HUES6 (cell line): ENCODE measurements at regions not wholly inside any gene's neighbourhood (a gene's known extent, or its start where the extent isn't known, plus 50 kb on each side); places are given as distances from the start of the nearest gene placed in this dataset.

Source experiments
- H3K27ac ChIP-seq: 2 replicates; pipeline ENCODE4 v1.7.0; 2013; ENCODE audit warnings: low read depth, mild to moderate bottlenecking, low read length, inconsistent platforms
- H3K27me3 ChIP-seq: 2 replicates; pipeline ENCODE4 v1.6.1; 2013; ENCODE audit warnings: low read length; ENCODE audit not compliant: control insufficient read depth, insufficient read depth
- H3K36me3 ChIP-seq: 2 replicates; pipeline ENCODE4 v1.6.1; 2013; ENCODE audit warnings: low read length; ENCODE audit not compliant: control insufficient read depth, insufficient read depth
- H3K4me1 ChIP-seq: 2 replicates; pipeline ENCODE4 v1.6.1; 2013; ENCODE audit warnings: low read length; ENCODE audit not compliant: control insufficient read depth, insufficient read depth
- H3K4me3 ChIP-seq: 2 replicates; pipeline ENCODE4 v1.5.1; 2013; ENCODE audit warnings: low read depth, low read length
- H3K9ac ChIP-seq: one replicate; pipeline ENCODE4 v1.6.1; 2013; ENCODE audit warnings: mild to moderate bottlenecking, low read length
- H3K9me3 ChIP-seq: 2 replicates; pipeline ENCODE4 v1.6.1; 2013; ENCODE audit warnings: low read depth, low read length; ENCODE audit not compliant: control insufficient read depth, insufficient read depth

DNA sequence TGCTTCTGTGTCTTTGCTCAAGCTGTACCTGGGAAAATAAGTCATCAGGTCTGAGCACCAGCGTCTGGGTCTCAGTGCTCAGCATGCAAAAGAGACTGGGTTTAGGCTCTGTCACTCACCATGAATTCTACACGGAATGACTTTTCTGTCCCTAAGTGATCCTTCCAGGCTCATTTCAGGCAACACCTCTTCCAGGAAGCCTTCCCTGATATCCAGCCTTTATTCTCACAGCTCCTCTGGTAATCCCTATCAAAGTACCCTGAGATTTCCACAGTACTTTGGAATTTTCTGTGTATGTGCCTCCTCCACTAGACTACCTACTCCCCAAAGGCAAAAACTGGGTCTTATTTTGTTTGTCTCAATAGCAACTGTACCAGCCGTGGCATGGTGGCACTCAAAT lies 92.7 kb upstream of the BOD1 start:
- no peak overlapping the region for H3K27ac ChIP-seq

DNA sequence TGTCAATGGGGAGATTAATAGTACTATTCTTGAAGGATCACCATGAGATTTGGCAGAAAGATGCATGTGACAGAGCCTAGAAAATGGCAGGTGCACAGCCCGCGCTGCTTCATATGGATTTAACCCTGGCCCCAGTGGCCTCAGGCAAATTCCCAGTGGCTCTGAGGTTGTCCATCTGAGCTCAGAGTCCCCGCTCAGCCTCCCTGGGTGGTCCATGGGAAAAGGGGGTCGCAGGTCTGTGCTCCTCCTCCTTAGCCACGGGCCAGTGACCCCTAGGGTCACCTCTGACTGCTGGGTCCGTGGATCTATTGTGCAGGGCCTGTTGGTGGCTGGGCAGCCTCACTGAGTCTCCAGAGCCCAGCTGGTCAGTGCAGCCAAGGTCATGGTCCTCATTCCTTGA lies 93.3 kb upstream of the BOD1 start:
- Histone ChIP-seq H3K9me3 (no peaks in the 10 kb centered on the region), H3K9ac (no peak overlapping the region), H3K27me3 (no peaks in the 10 kb centered on the region), H3K27ac (no peak overlapping the region), H3K4me3 (no peak overlapping the region), H3K36me3 (no peaks in the 10 kb centered on the region), H3K4me1 (peaks cover 6% of the 10 kb centered on the region; the same call in 1 of the 2 replicates)

More for the DNA sequence above, 92.7 kb upstream of the BOD1 start:
- Histone ChIP-seq H3K36me3 (no peaks in the 10 kb centered on the region), H3K9me3 (no peaks in the 10 kb centered on the region), H3K4me1 (peaks cover 6% of the 10 kb centered on the region; the same call in 1 of the 2 replicates), H3K9ac (no peak overlapping the region), H3K4me3 (no peak overlapping the region), H3K27me3 (no peaks in the 10 kb centered on the region)

DNA sequence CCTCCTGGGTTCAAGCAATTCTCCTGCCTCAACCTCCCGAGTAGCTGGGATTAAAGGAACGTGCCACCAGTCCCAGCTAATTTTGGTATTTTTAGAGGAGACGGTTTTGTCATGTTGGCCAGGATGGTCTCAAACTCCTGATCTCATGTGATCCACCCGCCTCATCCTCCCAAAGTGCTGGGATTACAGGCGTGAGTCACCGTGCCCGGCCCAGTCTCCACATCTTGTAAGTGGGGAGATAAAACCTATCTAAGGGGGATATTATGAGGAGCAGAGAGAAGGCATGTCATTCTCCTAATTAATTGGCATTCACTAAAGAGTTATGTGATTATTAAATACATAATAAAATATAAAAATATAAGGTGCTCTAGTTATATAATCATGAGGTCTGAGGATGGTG lies 94.1 kb upstream of the BOD1 start:
- Histone ChIP-seq H3K27me3 (no peaks in the 10 kb centered on the region), H3K4me3 (no peak overlapping the region), H3K4me1 (peaks cover 6% of the 10 kb centered on the region; the same call in 1 of the 2 replicates), H3K9me3 (no peaks in the 10 kb centered on the region), H3K9ac (no peak overlapping the region), H3K27ac (no peak overlapping the region), H3K36me3 (no peaks in the 10 kb centered on the region)

- H3K4me3 ChIP-seq: no peak overlapping the region
- no peaks in the 10 kb centered on the region for H3K27me3 ChIP-seq
- no peaks in the 10 kb centered on the region for H3K9me3 ChIP-seq
- H3K27ac ChIP-seq: no peak overlapping the region
- no peaks in the 10 kb centered on the region for H3K36me3 ChIP-seq
- no peak overlapping the region for H3K9ac ChIP-seq
- peaks cover 6% of the 10 kb centered on the region; the same call in 1 of the 2 replicates for H3K4me1 ChIP-seq
Measured at GRCh38 chr5:173711466-173711865, 95.0 kb upstream of the BOD1 start.

DNA sequence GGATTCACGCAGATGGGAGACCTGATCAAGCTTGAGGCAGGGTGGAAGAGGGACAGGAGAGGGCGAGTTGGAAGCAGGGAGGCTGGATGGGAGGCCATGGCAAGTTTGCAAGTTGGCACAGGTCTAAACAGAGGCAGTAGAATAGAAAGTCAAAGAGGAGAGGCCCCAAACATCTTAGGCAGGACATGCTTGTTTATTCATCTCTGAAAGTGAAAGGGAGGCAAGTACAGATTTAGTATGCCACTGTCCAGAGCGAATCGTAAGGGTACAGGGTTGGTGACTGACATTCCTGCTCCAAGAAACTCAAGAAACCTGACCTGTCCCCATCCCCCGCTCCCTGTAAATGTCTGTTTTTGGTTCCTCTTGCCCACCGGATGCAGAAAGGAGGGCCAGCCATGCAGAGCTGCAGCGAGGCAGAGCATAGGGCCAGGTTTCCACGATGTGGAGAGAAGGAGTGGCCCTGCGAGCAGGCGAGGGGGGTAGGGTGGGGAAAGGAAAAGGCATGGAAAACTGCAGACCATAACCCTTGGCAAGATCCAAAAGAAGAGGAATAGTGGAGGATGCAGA lies 96.2 kb upstream of the BOD1 start:
- no peak overlapping the region for H3K4me3 ChIP-seq
- no peaks in the 10 kb centered on the region for H3K9me3 ChIP-seq
- H3K27ac ChIP-seq: no peak overlapping the region
- H3K4me1 ChIP-seq: peaks cover 6% of the 10 kb centered on the region; the same call in 1 of the 2 replicates
- H3K9ac ChIP-seq: no peak overlapping the region
- no peaks in the 10 kb centered on the region for H3K27me3 ChIP-seq
- H3K36me3 ChIP-seq: no peaks in the 10 kb centered on the region

DNA sequence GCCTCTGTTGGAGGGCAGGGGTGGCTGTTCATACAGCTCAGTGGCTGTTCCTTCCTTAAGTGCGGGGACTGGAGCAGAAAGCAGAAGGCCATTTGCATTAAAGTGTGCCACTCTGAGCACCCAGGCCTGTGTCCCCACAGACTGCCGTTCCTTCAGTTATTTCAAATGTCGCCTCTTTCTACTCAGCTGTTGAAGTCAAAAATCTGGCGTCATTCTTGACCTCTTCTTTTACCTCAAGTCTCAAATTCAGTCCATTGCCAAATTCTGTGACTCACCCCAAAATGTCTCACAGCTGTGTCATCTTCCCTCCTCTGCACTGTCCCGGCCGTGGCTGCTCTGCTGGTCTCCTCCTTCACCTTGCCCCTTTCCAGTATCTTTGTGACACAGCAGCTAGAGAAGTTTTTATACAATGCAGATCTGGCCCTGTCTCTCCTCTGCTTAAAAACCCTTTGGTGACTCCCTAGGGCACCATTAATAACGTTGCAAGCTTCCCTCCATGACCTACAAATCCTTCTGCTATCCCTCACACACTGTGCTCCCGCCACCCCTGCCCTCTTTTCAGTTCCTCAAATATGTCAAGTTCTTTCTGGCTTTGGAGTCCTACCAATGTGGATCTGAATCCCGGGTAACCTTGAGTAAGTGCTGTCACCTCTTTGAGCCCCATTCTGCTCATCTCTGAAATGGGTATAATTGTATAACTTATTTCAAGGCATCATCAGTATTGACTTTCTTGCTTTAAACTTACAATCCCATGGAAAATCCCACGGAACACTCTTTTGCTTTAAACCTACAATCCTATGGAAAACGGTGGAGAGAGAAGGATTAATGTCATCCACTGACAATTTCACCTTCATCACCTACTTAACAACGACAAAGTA lies 98.3 kb upstream of the BOD1 start:
- Histone ChIP-seq H3K9me3 (no peaks in the 10 kb centered on the region), H3K27me3 (no peaks in the 10 kb centered on the region), H3K27ac (no peak overlapping the region), H3K36me3 (no peaks in the 10 kb centered on the region), H3K9ac (no peak overlapping the region), H3K4me1 (peaks cover 18% of the 10 kb centered on the region), H3K4me3 (no peak overlapping the region)

GRCh38 chr5:173715607-173716006 lies 99.2 kb upstream of the BOD1 start:
- Histone ChIP-seq H3K9ac (no peak overlapping the region), H3K4me3 (no peak overlapping the region)

DNA sequence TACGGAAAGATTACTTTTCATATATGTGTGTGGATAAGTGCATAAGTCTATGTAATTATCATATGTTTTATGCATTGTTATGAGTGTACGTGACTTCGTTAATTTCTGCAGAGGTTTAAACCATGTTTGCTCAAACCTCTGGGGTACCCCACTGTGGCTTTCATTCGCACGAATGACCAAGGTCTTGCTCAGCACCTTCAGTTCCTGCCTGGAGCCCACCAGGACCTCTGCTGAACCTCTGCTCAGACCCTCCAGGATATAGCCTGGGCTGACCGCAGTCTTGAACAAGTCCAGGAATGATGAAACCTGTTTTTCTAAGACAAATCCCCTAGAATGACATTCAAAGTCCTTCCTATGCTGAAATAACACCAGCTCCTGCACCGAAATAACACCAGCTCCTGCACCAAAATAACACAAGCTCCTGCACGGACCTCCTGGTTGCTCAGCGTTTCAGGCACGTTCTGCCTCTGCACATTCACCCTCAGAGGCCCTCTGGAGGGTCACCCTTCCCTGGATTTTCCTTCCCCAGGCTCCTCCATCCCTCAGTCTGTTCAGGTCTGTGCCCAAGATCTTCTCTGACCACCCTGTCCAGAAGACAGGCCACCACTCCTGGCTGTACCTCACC lies 99.7 kb upstream of the BOD1 start:
- Histone ChIP-seq H3K27ac (no peak overlapping the region), H3K4me1 (peaks cover 29% of the 10 kb centered on the region), H3K4me3 (no peak overlapping the region), H3K27me3 (no peaks in the 10 kb centered on the region), H3K9ac (no peak overlapping the region), H3K36me3 (no peaks in the 10 kb centered on the region), H3K9me3 (no peaks in the 10 kb centered on the region)

More at GRCh38 chr5:173715607-173716006, 99.2 kb upstream of the BOD1 start:
- peaks cover 23% of the 10 kb centered on the region for H3K4me1 ChIP-seq
- H3K9me3 ChIP-seq: no peaks in the 10 kb centered on the region
- no peak overlapping the region for H3K27ac ChIP-seq
- no peaks in the 10 kb centered on the region for H3K27me3 ChIP-seq
- H3K36me3 ChIP-seq: no peaks in the 10 kb centered on the region

DNA sequence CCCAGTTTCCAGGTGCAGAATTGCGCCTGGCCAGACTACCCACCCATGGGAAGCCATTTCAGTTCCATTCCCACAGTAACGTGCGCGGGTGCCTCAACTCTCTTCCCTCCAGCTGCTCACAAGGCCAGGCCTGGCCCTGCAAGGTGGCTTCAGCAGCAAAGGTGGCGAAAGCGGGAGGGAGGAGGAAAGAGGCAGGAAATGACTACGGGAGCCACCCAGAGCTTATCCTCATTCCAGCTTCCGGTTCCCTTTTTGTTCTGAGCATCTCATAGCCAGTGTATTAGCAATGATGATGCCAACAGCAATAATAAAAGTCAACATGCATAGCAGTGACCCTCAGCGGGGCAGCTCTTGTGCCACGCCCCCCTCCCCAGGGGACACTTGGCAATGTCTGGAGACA lies 101.5 kb upstream of the BOD1 start:
- Histone ChIP-seq H3K27me3 (no peaks in the 10 kb centered on the region), H3K36me3 (no peaks in the 10 kb centered on the region), H3K27ac (no peak overlapping the region), H3K9me3 (no peaks in the 10 kb centered on the region), H3K4me1 (peaks cover 23% of the 10 kb centered on the region), H3K4me3 (no peak overlapping the region), H3K9ac (no peak overlapping the region)

DNA sequence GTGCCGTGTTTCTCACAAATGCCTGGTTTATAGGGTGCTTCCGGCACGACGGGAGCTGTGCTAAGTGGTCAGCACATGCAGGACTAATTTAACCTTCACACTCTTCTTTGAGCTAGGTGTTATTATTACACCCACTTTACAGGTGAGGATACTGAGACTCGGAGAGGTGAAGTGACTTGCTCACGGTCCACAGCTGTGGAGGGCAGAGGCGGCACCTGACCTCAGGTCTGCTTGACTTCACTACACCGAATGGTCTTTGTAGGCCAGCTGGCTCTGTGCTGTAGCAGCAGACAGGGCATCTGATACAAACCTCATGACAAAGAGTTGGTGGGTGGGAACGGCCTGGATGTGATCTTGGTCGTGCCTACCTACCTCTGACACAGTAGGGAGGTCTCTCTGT lies 102.0 kb upstream of the BOD1 start:
- Histone ChIP-seq H3K9ac (no peak overlapping the region), H3K4me1 (peaks cover 23% of the 10 kb centered on the region), H3K36me3 (no peaks in the 10 kb centered on the region), H3K27me3 (no peaks in the 10 kb centered on the region), H3K4me3 (no peak overlapping the region), H3K27ac (no peak overlapping the region), H3K9me3 (no peaks in the 10 kb centered on the region)

DNA sequence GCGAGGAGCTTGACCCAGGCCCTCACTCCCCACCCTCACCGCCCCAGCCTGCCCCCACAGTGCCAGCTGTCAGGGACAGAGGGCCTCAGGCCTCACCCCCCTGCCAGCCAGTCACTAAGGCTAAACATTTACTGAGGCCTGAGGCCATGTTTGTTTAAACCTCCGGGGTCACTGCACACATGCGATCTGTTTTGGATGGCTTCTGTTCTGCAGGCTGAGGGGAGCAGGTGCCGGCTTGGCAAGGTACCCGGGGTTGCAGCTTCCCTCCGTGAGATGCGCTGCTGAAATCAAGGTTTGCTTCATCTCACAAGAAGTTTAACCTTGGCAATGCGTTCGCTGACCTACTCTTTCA lies 103.3 kb upstream of the BOD1 start:
- Histone ChIP-seq H3K27me3 (no peaks in the 10 kb centered on the region), H3K4me1 (peaks cover 23% of the 10 kb centered on the region), H3K36me3 (no peaks in the 10 kb centered on the region), H3K9me3 (no peaks in the 10 kb centered on the region), H3K27ac (no peak overlapping the region), H3K9ac (no peak overlapping the region), H3K4me3 (no peak overlapping the region)
